Hepatocyte (in vitro differentiated cells): ENCODE measurements at regions not wholly inside any gene's neighbourhood (a gene's known extent, or its start where the extent isn't known, plus 50 kb on each side); places are given as distances from the start of the nearest gene placed in this dataset.

Experiments used
- CTCF ChIP-seq: fragments of 200-600 bp; sonication (generic); IDR thresholded peaks from 2 replicates; pipeline ENCODE4 v1.5.1; 2016; ENCODE audit warnings: antibody characterized with exemption, mild to moderate bottlenecking; ENCODE audit not compliant: poor library complexity
- EZH2 ChIP-seq: fragments of 200-600 bp; sonication (generic); IDR thresholded peaks from 2 replicates; pipeline ENCODE4 v1.6.1; 2016; ENCODE audit warnings: antibody characterized with exemption, mild to moderate bottlenecking, borderline replicate concordance
- EZH2phosphoT487 ChIP-seq: fragments of 200-600 bp; sonication (generic); IDR thresholded peaks from one replicate; pipeline ENCODE4 v1.6.1; 2018; ENCODE audit warnings: antibody characterized with exemption, mild to moderate bottlenecking, low read depth, moderate library complexity; ENCODE audit not compliant: unreplicated experiment, severe bottlenecking

- TF ChIP-seq CTCF (no peak), EZH2 (no peak), EZH2phosphoT487 (no peak)
These were observed 158.8 kb upstream of the INHBA start for GRCh38 chr7:41861642-41862041.
